OCI-LY1 (cell line): ENCODE measurements at regions not wholly inside any gene's neighbourhood (a gene's known extent, or its start where the extent isn't known, plus 50 kb on each side); places are given as distances from the start of the nearest gene placed in this dataset.
"Not testable (repeated sequence)": the region's sequence is repeated elsewhere in the genome, so short reads cannot be mapped to it uniquely, and the experiment has no call there.

Experiments
- H2AFZ ChIP-seq: fragments of 200-600 bp; sonication (generic), shearing (Covaris generic); 2 replicates; pipeline ENCODE4 v1.6.0; 2014; ENCODE audit warnings: antibody characterized with exemption, mild to moderate bottlenecking, low read length
- H3F3A ChIP-seq: fragments of 200-600 bp; sonication (generic), shearing (Covaris generic); 2 replicates; pipeline ENCODE4 v1.6.0; 2014; ENCODE audit warnings: mild to moderate bottlenecking, antibody characterized with exemption, low read length, moderate library complexity; ENCODE audit not compliant: insufficient read depth
- H3K27ac ChIP-seq: fragments of 200-600 bp; sonication (generic); 2 replicates; pipeline ENCODE4 v1.5.1; 2014; ENCODE audit warnings: low read length, mixed run types, mild to moderate bottlenecking, low read depth; ENCODE audit not compliant: poor library complexity, severe bottlenecking
- H3K27me3 ChIP-seq: fragments of 200-600 bp; sonication (generic); 2 replicates; pipeline ENCODE4 v1.6.0; 2014; ENCODE audit warnings: antibody characterized with exemption, mild to moderate bottlenecking, low read length, moderate library complexity; ENCODE audit not compliant: insufficient read depth
- H3K36me3 ChIP-seq: fragments of 200-600 bp; sonication (generic); 2 replicates; pipeline ENCODE4 v1.6.1; 2014; ENCODE audit warnings: mild to moderate bottlenecking, antibody characterized with exemption, low read length, moderate library complexity, mixed read lengths; ENCODE audit not compliant: insufficient read depth
- H3K4me1 ChIP-seq: fragments of 200-600 bp; sonication (generic); 2 replicates; pipeline ENCODE4 v1.5.1; 2014; ENCODE audit warnings: mild to moderate bottlenecking, low read length, moderate library complexity; ENCODE audit not compliant: insufficient read depth, severe bottlenecking
- H3K4me2 ChIP-seq: fragments of 200-600 bp; sonication (generic), shearing (Covaris generic); 2 replicates; pipeline ENCODE4 v1.6.1; 2014; ENCODE audit warnings: low read length
- H3K4me3 ChIP-seq: fragments of 200-600 bp; sonication (generic); 2 replicates; pipeline ENCODE4 v1.5.1; 2014; ENCODE audit warnings: low read length, low read depth, mild to moderate bottlenecking, mixed read lengths; ENCODE audit not compliant: poor library complexity, severe bottlenecking
- H3K79me2 ChIP-seq: fragments of 200-600 bp; shearing (Covaris generic); 2 replicates; pipeline ENCODE4 v1.6.1; 2016; ENCODE audit warnings: mixed run types, low read length, mixed read lengths; ENCODE audit not compliant: insufficient read depth
- H3K9ac ChIP-seq: fragments of 200-600 bp; sonication (generic), shearing (Covaris generic); 2 replicates; pipeline ENCODE4 v1.6.1; 2014; ENCODE audit warnings: mild to moderate bottlenecking, low read length, mixed read lengths
- H3K9me2 ChIP-seq: fragments of 200-600 bp; sonication (generic), shearing (Covaris generic); 2 replicates; pipeline ENCODE4 v1.6.1; 2014; ENCODE audit warnings: low read depth, mild to moderate bottlenecking, low read length, mixed read lengths
- H3K9me3 ChIP-seq: fragments of 200-600 bp; shearing (Covaris generic); 2 replicates; pipeline ENCODE4 v1.6.1; 2014; ENCODE audit warnings: low read length, mixed read lengths
- H4K20me1 ChIP-seq: fragments of 200-600 bp; sonication (generic), shearing (Covaris generic); 2 replicates; pipeline ENCODE4 v1.6.0; 2016; ENCODE audit warnings: mild to moderate bottlenecking, low read length; ENCODE audit not compliant: insufficient read depth
- CTCF ChIP-seq: fragments of 200-600 bp; sonication (generic), shearing (Covaris generic); IDR thresholded peaks from 2 replicates; pipeline ENCODE4 v1.5.1; 2017; ENCODE audit warnings: mild to moderate bottlenecking, antibody characterized with exemption, low read length, moderate library complexity, mixed read lengths
- EZH2 ChIP-seq: fragments of 200-600 bp; sonication (generic), shearing (Covaris generic); IDR thresholded peaks from 2 replicates; pipeline ENCODE4 v1.8.0; 2017; ENCODE audit warnings: borderline replicate concordance, mixed run types, mild to moderate bottlenecking, antibody characterized with exemption, low read length, moderate library complexity, mixed read lengths

DNA sequence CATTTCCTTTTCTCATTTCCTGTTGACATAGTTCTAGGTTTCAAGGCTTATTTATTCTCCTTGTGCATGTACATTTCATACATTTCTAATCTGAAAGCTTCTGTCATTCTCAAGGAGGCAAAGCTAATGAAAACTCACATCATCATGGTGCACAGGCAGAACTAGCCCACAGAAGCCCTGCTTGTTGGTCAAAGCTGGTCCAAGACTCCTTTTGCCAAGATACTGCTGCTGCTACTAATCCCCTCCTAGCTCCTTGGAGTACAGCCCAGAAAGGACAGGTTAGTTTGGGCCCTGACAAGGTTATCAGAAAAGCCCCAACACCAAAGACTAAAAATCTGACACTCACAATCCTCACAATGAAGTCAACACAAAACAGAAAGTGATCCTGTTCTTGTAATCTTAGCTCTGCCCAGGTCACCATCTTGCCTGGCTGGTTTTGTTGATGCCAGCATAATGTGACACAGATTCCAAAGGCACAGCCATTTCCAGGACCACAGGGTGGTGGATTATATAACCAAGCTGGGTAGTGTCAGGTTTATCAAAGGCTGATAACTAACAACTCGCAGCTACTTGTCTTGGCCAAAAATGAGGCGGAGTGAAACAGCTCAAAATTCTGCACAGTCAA is 417.4 kb downstream of the NDFIP2 start:
- H3F3A ChIP-seq = no peaks in the 10 kb centered on the region
- H3K36me3 ChIP-seq = no peaks in the 10 kb centered on the region
- H3K4me1 ChIP-seq = no peaks in the 10 kb centered on the region
- H3K4me3 ChIP-seq = no peak overlapping the region
- no peak overlapping the region for H3K27ac ChIP-seq
- no peaks in the 10 kb centered on the region for H4K20me1 ChIP-seq
- no peak overlapping the region for H2AFZ ChIP-seq
- no peak overlapping the region for H3K4me2 ChIP-seq
- no peaks in the 10 kb centered on the region for H3K27me3 ChIP-seq
- H3K9me2 ChIP-seq = no peaks in the 10 kb centered on the region
- H3K79me2 ChIP-seq = no peaks in the 10 kb centered on the region
- TF ChIP-seq EZH2 (no peak), CTCF (no peak)
- no peaks in the 10 kb centered on the region for H3K9me3 ChIP-seq
- H3K9ac ChIP-seq = no peak overlapping the region

DNA sequence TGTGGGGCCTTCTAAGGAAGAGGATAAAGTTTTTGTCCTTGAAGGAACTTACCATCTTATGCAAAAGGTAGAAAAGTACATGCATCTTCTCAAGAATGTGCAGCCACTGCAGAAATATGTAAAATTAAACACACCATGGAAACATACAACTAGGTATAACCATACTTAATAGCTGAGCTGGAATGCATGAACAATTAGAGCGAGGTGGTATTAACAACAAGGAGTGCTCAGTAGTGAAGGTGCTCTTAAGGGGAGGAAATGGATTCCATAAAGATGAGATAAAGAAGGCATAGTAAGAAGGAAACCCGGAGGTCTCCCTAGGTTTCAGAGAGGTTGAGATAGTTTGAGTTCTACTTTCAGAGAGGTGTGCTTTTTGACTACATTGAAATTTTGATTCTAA is 415.9 kb downstream of the NDFIP2 start:
- H3K27ac ChIP-seq = no peak overlapping the region
- H3K4me1 ChIP-seq = no peaks in the 10 kb centered on the region
- H3K36me3 ChIP-seq = no peaks in the 10 kb centered on the region
- H3K27me3 ChIP-seq = no peaks in the 10 kb centered on the region
- TF ChIP-seq CTCF (no peak), EZH2 (no peak)
- no peaks in the 10 kb centered on the region for H3K9me3 ChIP-seq
- no peaks in the 10 kb centered on the region for H3K9me2 ChIP-seq
- no peaks in the 10 kb centered on the region for H3F3A ChIP-seq
- no peak overlapping the region for H3K4me3 ChIP-seq
- H3K79me2 ChIP-seq = no peaks in the 10 kb centered on the region
- H4K20me1 ChIP-seq = no peaks in the 10 kb centered on the region
- H2AFZ ChIP-seq = no peak overlapping the region
- H3K4me2 ChIP-seq = no peak overlapping the region
- H3K9ac ChIP-seq = no peak overlapping the region

GRCh38 chr13:79895416-79895815 is 414.5 kb downstream of the NDFIP2 start:
- no peaks in the 10 kb centered on the region for H3K36me3 ChIP-seq
- H4K20me1 ChIP-seq = no peaks in the 10 kb centered on the region
- H3K9me3 ChIP-seq = no peaks in the 10 kb centered on the region
- H3K27ac ChIP-seq = no peak overlapping the region
- H3K9me2 ChIP-seq = no peaks in the 10 kb centered on the region
- H2AFZ ChIP-seq = no peak overlapping the region
- no peak overlapping the region for H3K4me3 ChIP-seq
- H3K79me2 ChIP-seq = no peaks in the 10 kb centered on the region
- H3K4me1 ChIP-seq = no peaks in the 10 kb centered on the region
- H3K9ac ChIP-seq = no peak overlapping the region
- H3F3A ChIP-seq = no peaks in the 10 kb centered on the region
- H3K27me3 ChIP-seq = no peaks in the 10 kb centered on the region
- H3K4me2 ChIP-seq = no peak overlapping the region
- no peak for TF ChIP-seq EZH2
- no peak for TF ChIP-seq CTCF

DNA sequence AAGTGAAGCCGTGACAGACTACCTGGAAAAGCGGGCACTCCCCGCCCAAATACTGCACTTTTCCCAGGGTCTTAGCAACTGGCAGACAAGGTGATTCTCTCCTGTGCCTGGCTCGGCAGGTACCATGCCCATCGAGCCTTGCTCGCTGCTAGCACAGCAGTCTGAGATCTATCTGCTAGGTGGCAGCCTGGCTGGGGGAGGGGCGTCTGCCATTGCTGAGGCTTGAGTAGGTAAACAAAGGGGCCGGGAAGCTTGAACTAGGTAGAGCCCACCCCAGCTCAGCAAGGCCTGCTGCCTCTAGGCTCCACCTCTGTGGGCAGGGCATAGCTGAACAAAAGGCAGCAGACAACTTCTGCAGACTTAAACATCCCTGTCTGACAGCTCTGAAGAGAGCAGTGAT is 406.3 kb downstream of the NDFIP2 start:
- H3K9ac ChIP-seq, H3K79me2 ChIP-seq, H3F3A ChIP-seq, H3K4me1 ChIP-seq, H3K9me2 ChIP-seq, H3K27ac ChIP-seq, H4K20me1 ChIP-seq, H3K36me3 ChIP-seq, H3K4me2 ChIP-seq, H3K9me3 ChIP-seq, H2AFZ ChIP-seq, H3K4me3 ChIP-seq, H3K27me3 ChIP-seq: not testable (repeated sequence)
